ELR (cell line): ENCODE measurements at regions not wholly inside any gene's neighbourhood (a gene's known extent, or its start where the extent isn't known, plus 50 kb on each side); places are given as distances from the start of the nearest gene placed in this dataset.

ENCODE experiments used
- DNase-seq: peaks from one replicate; pipeline ENCODE4 v3.0.0-alpha.2; 2015; ENCODE audit warnings: low read depth

DNA sequence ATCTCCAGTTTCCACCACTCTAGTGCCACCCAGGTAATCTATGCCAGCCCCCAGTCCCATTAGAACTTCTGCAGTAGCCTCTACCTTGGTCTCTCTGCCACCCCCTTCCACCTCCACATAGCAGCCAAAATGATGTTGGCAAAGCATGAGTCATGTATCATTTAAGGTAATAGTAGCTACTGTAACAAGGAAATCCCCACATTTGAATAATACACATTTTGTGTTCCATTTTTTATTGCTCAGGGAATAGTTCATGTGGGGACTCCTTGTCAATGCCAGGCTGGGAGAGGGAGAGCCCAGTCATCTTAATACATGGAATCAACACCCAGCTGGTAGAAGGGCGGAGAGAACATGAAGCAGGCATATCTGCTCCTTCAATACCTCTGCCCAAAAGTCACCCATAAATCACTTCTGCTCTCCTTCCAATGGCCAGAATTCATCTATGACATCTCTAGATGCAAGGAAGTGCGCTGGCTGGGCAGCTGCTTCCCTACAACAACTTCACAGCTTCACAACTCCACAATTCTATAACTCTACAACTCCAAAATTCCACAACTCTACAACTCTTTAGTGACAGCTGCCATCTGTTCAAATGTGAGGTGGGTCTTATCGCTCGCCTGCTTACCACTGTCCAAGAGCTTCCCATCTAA, 70.6 kb upstream of the GLS start:
- DNase-seq: no peak

DNA sequence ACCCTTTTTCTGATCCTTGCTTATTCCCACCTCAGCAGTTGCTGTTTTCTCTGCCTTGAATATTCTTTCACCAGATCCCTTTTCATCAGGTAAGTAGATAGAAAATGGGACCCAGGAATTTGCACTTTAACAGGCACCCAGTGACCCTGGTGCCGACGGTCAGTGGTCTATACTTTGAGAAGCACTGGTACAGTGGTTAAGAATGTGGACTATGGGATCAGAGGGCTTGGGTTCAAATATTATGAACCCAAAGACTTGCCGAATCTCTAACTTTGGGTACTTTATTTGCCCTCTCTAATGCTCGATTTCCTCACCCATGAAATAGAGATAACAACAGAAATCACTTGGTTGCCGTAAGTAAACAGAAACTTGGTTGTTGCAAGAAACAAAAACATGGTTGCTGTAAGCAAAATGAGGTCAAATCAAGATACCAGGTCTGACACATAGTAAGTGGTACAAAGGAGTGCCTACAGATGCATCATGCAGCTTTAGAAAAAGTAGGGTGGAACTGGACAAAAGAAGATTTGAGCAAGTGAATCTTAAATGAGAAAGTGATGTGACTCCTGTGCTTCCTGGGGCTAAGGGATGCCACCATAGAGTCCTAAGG, 69.5 kb upstream of the GLS start:
- no peak for DNase-seq

DNA sequence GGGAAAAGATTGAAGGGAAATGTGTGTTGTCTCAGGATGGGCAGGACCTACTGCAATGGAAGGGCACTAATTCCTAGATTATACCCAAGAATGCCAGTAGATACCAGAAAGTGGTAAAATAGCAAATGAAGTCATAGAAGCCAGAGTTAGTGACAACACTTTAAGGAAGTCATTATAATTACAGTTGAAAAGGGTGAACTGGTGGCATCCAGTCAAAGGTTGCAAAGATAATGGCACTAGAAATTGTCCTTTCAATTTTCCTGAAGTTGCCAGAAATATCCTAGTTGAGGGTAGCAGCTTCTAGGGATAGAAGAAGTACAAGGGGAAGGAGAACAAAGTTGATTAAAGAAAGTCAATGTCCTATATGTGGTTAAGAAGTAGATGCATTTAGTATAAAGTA, 68.8 kb upstream of the GLS start:
- no peak for DNase-seq

DNA sequence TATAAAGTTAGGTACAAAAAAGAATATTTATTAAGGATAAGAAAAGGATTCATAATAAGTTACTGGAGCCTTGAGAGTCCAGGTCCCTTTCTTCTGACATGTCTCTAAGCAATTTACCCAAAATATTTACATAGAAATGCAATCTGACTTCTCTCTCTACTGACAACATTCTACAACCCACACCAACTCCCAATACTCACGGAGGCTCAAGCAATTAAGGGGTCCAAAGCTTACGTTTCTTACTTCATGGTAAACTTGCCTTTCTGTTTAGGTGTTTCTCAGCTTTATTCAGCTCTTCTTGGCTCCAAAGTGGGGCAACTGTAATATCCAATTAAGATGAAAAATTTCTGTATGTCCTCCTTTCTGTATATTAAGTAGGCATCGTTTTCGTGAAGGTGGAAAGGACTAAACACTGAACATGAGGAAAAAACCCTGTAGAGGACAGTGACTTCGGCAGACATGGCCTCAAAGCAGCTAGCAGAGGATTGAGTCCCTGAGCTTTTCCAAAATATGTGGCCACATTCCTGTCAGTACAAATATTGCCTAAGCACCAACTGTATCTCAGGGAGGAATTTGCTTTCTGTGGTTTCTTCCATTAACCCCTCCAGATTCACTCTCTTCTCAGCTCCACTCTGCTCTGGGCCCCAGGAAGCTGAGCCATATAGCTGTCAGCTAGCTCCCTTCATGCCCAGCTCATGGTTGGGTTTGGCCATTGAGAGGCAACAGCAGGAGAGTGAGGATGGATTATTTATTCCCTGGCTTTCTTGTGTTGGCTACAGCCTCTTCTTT, 67.9 kb upstream of the GLS start:
- no peak for DNase-seq

DNA sequence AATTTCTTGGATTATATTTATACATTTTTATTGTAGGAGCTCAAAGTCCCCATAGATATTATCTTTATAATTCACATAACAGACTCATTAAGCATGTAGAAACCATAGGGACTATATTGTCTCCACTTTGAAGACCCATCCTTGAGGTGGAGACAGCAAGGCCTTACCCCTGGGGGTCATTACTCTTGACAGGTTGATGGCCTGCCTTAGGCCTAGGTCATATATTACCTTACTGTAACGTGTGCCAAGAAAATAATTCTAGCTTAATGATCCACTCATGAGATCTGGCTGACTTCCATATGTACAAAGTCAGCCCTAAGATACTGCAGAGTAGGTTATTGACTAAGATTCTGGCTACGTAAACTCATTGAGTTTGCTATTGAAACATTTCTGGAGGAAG, 65.4 kb upstream of the GLS start:
- DNase-seq: no peak

DNA sequence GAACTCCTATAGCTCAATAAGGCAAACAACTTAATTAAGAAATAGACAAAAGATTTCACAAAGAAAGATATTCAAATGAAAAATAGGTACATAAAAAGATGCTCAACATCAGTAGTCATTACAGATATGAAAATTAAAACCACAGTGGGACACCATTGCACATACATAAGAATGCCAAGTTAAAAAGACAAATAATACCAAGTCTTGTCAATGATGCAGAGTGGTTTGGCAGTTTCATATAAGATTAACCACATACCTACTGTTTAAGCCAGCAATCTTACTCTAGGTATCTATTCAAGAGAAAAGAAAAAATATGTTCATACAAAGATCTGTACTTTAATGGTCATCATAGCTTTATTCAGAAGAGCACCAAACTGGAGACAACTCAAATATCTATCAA, 63.5 kb upstream of the GLS start:
- DNase-seq: no peak

DNA sequence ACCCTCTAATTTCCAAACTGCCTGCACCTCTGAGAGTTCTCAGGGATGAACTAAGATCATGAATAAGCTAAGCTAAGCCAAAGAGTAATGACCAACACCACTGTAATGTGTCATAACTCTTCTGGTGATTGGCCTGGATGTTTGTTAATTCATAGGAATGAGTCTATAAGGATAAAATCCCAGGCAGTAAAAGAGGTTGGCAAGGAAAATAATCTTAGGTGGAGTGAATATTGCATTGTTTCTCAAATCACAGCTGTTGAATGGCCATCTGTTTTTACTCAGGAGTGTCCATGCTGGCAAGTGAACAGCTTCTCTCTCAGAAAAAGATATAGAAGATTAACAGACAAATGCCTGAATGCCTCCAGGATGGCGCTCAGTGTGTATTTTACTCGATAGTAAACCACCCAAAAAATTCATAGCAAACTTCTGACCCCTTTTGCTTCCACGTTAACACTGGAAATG, 60.8 kb upstream of the GLS start:
- DNase-seq: peak; percentile 60

DNA sequence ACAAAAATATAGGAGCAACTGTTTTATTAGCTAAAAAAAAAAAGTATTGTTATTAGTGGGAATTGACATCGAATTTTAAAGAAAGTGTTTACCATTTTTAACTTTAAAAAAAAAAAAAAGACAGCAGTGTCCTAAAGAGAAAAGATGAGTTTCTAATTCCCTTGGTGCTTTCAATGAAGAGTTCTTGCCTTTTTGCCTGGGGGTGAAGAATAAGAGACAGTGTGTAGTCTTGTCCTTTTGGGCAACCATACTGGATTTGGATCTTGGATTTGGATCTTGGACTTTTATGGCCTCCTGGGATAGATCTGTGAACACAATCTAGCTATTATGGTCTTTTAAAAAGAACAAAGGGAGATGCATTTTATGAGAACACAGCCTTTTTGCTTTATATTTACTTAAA, 60.2 kb upstream of the GLS start:
- DNase-seq: no peak

DNA sequence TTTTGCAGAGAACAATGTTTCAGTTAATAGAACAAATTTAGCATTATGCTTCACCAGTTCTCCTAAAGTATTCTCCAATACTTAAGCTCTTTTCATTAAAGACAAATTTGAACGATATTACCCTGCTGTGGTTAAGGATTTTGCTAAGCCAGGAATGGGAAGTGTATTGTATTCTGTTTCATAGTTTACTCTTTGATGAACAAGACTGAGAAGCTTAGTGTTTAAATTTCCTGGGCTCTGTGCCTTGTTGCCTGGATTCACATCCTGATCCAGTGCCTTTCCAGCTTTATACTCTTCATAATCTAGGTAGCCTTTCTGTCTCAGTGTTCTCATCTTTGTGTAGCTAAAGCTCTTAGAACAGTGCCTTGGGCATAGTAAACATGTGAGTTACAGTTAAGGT, 58.6 kb upstream of the GLS start:
- no peak for DNase-seq

DNA sequence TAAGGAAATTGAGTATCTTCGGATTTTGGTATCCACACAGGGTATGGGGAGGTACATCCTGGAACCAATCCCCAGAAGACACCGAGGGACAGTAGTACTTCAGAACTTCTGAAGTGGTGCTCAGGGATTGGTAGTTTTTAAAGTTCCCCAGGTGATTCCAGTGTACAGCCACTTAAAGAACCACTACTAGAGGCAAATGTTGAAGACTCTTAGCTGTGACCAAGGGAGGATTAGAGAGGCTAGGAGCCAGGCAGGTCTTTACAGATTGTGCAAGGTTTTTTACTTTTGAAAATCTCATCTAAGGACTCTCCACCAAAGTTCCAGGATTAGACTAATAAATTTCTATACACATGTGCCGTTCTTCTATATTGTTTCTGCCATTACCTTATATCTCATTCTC, 52.9 kb upstream of the GLS start:
- DNase-seq: no peak

DNA sequence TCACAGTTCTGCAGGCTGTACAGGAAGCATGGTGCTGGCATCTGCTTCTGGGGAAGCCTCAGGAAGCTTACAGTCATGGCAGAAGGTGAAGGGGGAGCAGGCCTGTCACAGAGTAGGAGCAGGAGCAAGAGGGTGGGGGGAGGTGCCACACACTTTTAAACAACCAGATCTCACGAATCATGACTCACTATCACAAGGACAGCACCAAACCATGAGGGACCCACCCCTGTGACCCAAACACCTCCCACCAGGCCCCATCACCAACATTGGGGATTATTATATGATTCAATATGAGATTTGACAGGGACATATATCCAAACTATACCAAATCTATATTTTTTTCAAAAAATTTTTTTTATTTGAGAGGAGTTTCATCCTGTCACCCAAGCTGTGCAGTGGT, 51.0 kb upstream of the GLS start:
- DNase-seq: no peak
